KOPT-K1 (cell line): ENCODE measurements at regions not wholly inside any gene's neighbourhood (a gene's known extent, or its start where the extent isn't known, plus 50 kb on each side); places are given as distances from the start of the nearest gene placed in this dataset.

Source experiments
- H3K27ac ChIP-seq: fragments of 200-600 bp; sonication (generic); 2 replicates; pipeline ENCODE4 v1.5.1; 2016; ENCODE audit warnings: antibody characterized with exemption, mild to moderate bottlenecking, low read depth, low read length; ENCODE audit not compliant: poor library complexity, severe bottlenecking
- H3K36me3 ChIP-seq: fragments of 200-600 bp; sonication (generic); 2 replicates; pipeline ENCODE4 v1.5.1; 2017; ENCODE audit warnings: antibody characterized with exemption, mild to moderate bottlenecking, low read length, moderate library complexity; ENCODE audit not compliant: insufficient read depth
- H3K9me3 ChIP-seq: fragments of 200-600 bp; sonication (generic); 2 replicates; pipeline ENCODE4 v1.5.1; 2017; ENCODE audit warnings: antibody characterized with exemption, low read length, mild to moderate bottlenecking; ENCODE audit not compliant: insufficient read depth, poor library complexity, severe bottlenecking

DNA sequence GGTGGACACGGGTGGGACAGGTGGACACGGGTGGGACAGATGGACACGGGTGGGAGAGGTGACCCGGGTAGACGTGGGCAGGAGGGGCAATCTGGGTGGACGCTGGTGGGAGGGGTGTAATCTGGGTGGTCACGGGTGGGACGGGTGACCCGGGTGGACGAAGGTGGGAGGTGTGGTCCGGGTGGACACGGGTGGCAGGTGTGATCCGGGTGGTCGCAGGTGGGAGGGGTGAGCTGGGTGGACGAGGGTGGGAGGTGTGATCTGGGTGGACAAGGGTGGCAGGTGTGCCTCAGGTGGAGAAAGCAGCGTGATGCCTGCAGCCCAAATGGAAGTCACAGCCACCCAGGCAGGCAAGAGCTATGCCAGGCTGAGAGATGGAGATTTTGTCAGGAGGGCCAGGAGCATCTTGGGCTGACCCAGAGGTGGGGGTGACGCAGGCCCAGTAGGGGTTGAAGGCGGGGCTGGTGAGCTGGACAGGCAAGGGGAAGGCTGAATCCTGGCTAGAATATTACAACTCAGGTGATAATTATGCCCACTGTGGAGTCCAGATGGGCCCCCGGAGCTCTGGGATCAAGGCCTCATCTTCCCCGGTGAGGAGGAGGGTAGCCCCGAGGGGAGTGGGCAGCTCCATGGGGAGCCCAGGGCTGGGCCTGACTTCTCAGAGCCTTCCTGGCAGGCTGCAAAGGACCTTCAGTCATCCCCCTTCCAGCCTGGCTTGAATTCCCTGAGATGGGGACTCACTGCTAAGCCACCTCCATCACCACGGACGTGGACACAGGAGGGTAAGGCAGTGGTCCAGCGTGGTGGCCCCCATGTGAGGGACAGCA lies 100.0 kb downstream of the ADRA2C start:
- Histone ChIP-seq H3K9me3 (no peaks in the 10 kb centered on the region), H3K36me3 (no peaks in the 10 kb centered on the region), H3K27ac (no peak overlapping the region)

GRCh38 chr4:3866813-3867129 lies 100.6 kb downstream of the ADRA2C start:
- Histone ChIP-seq H3K36me3 (no peaks in the 10 kb centered on the region), H3K27ac (no peak overlapping the region), H3K9me3 (no peaks in the 10 kb centered on the region)

DNA sequence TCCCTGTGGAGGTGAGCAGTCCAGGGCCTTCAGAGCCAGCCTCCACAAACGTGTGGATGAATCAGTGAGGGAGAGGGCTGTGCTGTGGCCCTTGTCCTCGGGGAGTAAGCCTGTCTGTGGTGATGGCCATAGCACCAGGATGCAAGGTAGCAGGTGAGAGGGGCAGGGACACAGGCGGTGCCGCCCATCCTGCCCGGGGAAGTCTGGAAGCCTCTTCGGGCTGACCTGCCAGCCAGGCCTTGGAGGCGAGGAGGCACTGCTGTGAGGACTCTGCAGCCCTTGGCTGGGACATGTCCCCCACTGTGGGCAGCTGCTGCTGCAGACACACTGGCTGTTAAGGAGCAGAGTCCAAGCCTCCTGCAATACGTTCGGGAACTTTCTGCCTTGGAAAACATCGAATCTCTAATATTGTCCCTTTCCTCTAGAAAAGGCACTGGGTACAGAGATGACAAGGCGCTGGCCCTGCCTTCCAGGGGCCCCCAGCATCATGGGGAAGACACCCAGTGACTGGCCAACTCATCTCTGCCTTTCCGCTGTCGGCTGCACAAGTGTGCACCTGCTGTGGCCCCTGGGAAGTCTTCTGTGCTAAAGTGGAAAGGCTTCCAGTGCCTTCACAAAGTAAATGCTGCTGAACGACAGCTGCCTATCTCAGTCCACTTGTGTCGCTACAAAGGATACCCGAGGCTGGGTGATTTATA lies 101.4 kb downstream of the ADRA2C start:
- Histone ChIP-seq H3K36me3 (no peaks in the 10 kb centered on the region), H3K9me3 (no peaks in the 10 kb centered on the region), H3K27ac (no peak overlapping the region)

GRCh38 chr4:3868211-3869173 lies 102.3 kb downstream of the ADRA2C start:
- Histone ChIP-seq H3K36me3 (no peaks in the 10 kb centered on the region), H3K27ac (no peak overlapping the region), H3K9me3 (no peaks in the 10 kb centered on the region)

DNA sequence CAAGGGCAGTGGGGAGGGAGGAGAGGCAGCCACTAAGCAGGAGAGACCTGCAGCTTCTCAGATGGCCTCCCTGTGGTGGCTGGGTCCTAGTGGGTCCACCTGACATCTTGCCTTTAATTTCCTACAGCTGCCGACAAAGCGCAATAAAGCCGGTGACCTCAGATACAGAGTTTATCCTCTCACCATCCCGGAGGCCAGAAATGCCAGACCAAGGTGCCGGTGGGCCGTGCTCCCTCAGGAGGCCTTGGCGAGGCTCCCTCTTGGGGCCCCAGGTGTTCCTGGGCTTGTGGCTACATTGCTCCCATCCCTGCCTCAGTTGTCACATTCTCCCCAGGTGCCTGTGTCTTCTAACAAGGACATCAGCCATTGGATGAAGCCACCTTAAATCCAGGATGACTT lies 103.0 kb downstream of the ADRA2C start:
- Histone ChIP-seq H3K36me3 (no peaks in the 10 kb centered on the region), H3K27ac (no peak overlapping the region), H3K9me3 (no peaks in the 10 kb centered on the region)

GRCh38 chr4:3869661-3870566 lies 103.7 kb downstream of the ADRA2C start:
- Histone ChIP-seq H3K27ac (no peak overlapping the region), H3K36me3 (no peaks in the 10 kb centered on the region), H3K9me3 (no peaks in the 10 kb centered on the region)

- H3K27ac ChIP-seq = no peak overlapping the region
- H3K36me3 ChIP-seq = no peaks in the 10 kb centered on the region
- H3K9me3 ChIP-seq = no peaks in the 10 kb centered on the region
These were observed 104.4 kb downstream of the ADRA2C start for GRCh38 chr4:3870567-3870962.

- H3K27ac ChIP-seq = no peak overlapping the region
- H3K9me3 ChIP-seq = no peaks in the 10 kb centered on the region
- no peaks in the 10 kb centered on the region for H3K36me3 ChIP-seq
These were observed 105.1 kb downstream of the ADRA2C start for GRCh38 chr4:3871181-3871852.

- no peak overlapping the region for H3K27ac ChIP-seq
- H3K36me3 ChIP-seq = no peaks in the 10 kb centered on the region
- H3K9me3 ChIP-seq = peaks cover 8% of the 10 kb centered on the region
These were observed 106.0 kb downstream of the ADRA2C start for GRCh38 chr4:3871881-3872833.

DNA sequence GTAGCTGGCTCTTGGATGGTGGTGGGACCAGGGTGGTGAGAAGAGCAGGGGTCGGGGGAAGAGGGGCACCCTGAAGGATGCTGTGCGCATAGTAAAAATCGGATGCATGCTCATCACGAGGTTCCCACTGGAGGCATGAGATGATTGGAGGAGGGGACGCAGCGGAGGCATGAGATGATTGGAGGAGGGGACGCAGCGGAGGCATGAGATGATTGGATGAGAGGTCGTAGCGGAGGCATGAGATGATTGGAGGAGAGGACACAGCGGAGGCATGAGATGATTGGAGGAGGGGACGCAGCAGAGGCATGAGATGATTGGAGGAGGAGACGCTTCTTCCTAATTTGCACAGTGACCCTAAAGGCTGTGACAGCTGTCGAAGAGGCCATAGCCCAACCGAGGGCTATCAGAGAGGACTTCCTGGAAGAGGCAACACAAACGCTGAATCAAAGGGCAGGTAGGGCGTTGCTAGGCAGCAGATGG lies 106.7 kb downstream of the ADRA2C start:
- Histone ChIP-seq H3K9me3 (peaks cover 15% of the 10 kb centered on the region), H3K36me3 (no peaks in the 10 kb centered on the region), H3K27ac (no peak overlapping the region)

GRCh38 chr4:3873408-3874027 lies 107.3 kb downstream of the ADRA2C start:
- H3K36me3 ChIP-seq = no peaks in the 10 kb centered on the region
- H3K27ac ChIP-seq = no peak overlapping the region
- peaks cover 21% of the 10 kb centered on the region for H3K9me3 ChIP-seq

DNA sequence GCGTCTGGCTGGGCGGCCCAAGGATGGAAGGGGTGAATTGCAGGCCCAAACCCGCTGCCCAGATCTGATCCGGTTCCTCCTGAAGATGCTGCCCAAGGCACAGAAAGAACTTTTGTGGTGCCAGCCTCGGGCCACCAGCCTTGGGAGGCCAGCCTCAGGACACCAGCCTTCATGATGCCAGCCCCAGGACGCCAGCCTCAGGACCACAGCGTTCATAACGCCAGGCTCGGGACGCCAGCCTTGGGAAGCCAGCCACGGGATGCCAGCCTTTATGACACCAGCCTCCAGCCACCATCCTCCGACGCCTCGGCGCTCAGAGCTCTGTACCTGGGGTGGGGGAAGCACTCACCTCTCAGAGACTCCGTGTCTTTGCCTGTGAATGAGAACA lies 107.8 kb downstream of the ADRA2C start:
- Histone ChIP-seq H3K36me3 (no peaks in the 10 kb centered on the region), H3K9me3 (peaks cover 26% of the 10 kb centered on the region), H3K27ac (no peak overlapping the region)
